ENCODE measurements at regions not wholly inside any gene's neighbourhood (a gene's known extent, or its start where the extent isn't known, plus 50 kb on each side); places are given as distances from the start of the nearest gene placed in this dataset.

- Mint-ChIP-seq H3K27me3 (no peaks in the 10 kb centered on the region), H3K36me3 (no peaks in the 10 kb centered on the region), H3K9me3 (no peaks in the 10 kb centered on the region), H3K27ac (no peak overlapping the region), H3K4me3 (no peak overlapping the region), H3K4me1 (no peaks in the 10 kb centered on the region)
- ATAC-seq, result no peak
These were observed 699.2 kb downstream of the IRX1 start for GRCh38 chr5:4294878-4295277.

- Mint-ChIP-seq H3K4me3 (no peak overlapping the region), H3K27me3 (no peaks in the 10 kb centered on the region), H3K4me1 (no peaks in the 10 kb centered on the region), H3K27ac (no peak overlapping the region), H3K36me3 (no peaks in the 10 kb centered on the region), H3K9me3 (no peaks in the 10 kb centered on the region)
- no peak for ATAC-seq
These were observed 700.2 kb downstream of the IRX1 start for GRCh38 chr5:4295663-4296339.

- ATAC-seq, result no peak
- Mint-ChIP-seq H3K27me3 (no peaks in the 10 kb centered on the region), H3K36me3 (no peaks in the 10 kb centered on the region), H3K27ac (no peak overlapping the region), H3K4me1 (no peaks in the 10 kb centered on the region), H3K9me3 (peaks cover 6% of the 10 kb centered on the region), H3K4me3 (no peak overlapping the region)
These were observed 710.4 kb downstream of the IRX1 start for GRCh38 chr5:4306057-4306456.

GRCh38 chr5:4309026-4309425 is 713.4 kb downstream of the IRX1 start:
- Mint-ChIP-seq H3K9me3 (peaks cover 8% of the 10 kb centered on the region), H3K27ac (no peak overlapping the region), H3K36me3 (no peaks in the 10 kb centered on the region), H3K4me1 (no peaks in the 10 kb centered on the region), H3K27me3 (no peaks in the 10 kb centered on the region), H3K4me3 (no peak overlapping the region)
- no peak for ATAC-seq

- Mint-ChIP-seq H3K4me3 (no peak overlapping the region), H3K36me3 (no peaks in the 10 kb centered on the region), H3K27ac (no peak overlapping the region), H3K27me3 (no peaks in the 10 kb centered on the region), H3K9me3 (peaks cover 4% of the 10 kb centered on the region), H3K4me1 (no peaks in the 10 kb centered on the region)
- no peak for ATAC-seq
These were observed 717.5 kb downstream of the IRX1 start for GRCh38 chr5:4313138-4313537.

GRCh38 chr5:4319478-4320128 is 724.0 kb downstream of the IRX1 start:
- Mint-ChIP-seq H3K27me3 (no peaks in the 10 kb centered on the region), H3K36me3 (no peaks in the 10 kb centered on the region), H3K4me3 (no peak overlapping the region), H3K4me1 (no peaks in the 10 kb centered on the region), H3K9me3 (peaks cover 5% of the 10 kb centered on the region), H3K27ac (no peak overlapping the region)
- ATAC-seq, result no peak

GRCh38 chr5:4330327-4330726 is 734.7 kb downstream of the IRX1 start:
- Mint-ChIP-seq H3K4me1 (no peaks in the 10 kb centered on the region), H3K36me3 (no peaks in the 10 kb centered on the region), H3K4me3 (no peak overlapping the region), H3K27me3 (no peaks in the 10 kb centered on the region), H3K9me3 (peaks cover 6% of the 10 kb centered on the region), H3K27ac (no peak overlapping the region)
- no peak for ATAC-seq

GRCh38 chr5:4335078-4335477 is 739.4 kb downstream of the IRX1 start:
- Mint-ChIP-seq H3K4me1 (no peaks in the 10 kb centered on the region), H3K9me3 (peaks cover 10% of the 10 kb centered on the region), H3K36me3 (no peaks in the 10 kb centered on the region), H3K27ac (no peak overlapping the region), H3K4me3 (no peak overlapping the region), H3K27me3 (no peaks in the 10 kb centered on the region)
- no peak for ATAC-seq

- Mint-ChIP-seq H3K27ac (no peak overlapping the region), H3K4me1 (no peaks in the 10 kb centered on the region), H3K27me3 (no peaks in the 10 kb centered on the region), H3K36me3 (no peaks in the 10 kb centered on the region), H3K4me3 (no peak overlapping the region), H3K9me3 (peaks cover 10% of the 10 kb centered on the region)
- no peak for ATAC-seq
These were observed 741.9 kb downstream of the IRX1 start for GRCh38 chr5:4337519-4337918.

- no peak overlapping the region for H3K27ac Mint-ChIP-seq
- no peak for ATAC-seq
- H3K4me1 Mint-ChIP-seq, result no peaks in the 10 kb centered on the region
- H3K9me3 Mint-ChIP-seq, result peaks cover 9% of the 10 kb centered on the region
- no peak overlapping the region for H3K4me3 Mint-ChIP-seq
- H3K36me3 Mint-ChIP-seq, result no peaks in the 10 kb centered on the region
- H3K27me3 Mint-ChIP-seq, result no peaks in the 10 kb centered on the region
These were observed 744.3 kb downstream of the IRX1 start for GRCh38 chr5:4339949-4340348.

GRCh38 chr5:4345850-4346249 is 750.2 kb downstream of the IRX1 start:
- no peak for ATAC-seq

GRCh38 chr5:4348423-4348822 is 752.8 kb downstream of the IRX1 start:
- ATAC-seq, result no peak
- H3K4me1 Mint-ChIP-seq, result no peaks in the 10 kb centered on the region
- H3K27me3 Mint-ChIP-seq, result no peaks in the 10 kb centered on the region
- H3K9me3 Mint-ChIP-seq, result peaks cover 10% of the 10 kb centered on the region
- no peak overlapping the region for H3K4me3 Mint-ChIP-seq
- H3K36me3 Mint-ChIP-seq, result no peaks in the 10 kb centered on the region
- H3K27ac Mint-ChIP-seq, result no peak overlapping the region

More at GRCh38 chr5:4345850-4346249, 750.2 kb downstream of the IRX1 start:
- Mint-ChIP-seq H3K27me3 (no peaks in the 10 kb centered on the region), H3K4me3 (no peak overlapping the region), H3K9me3 (peaks cover 7% of the 10 kb centered on the region), H3K36me3 (no peaks in the 10 kb centered on the region), H3K27ac (no peak overlapping the region), H3K4me1 (no peaks in the 10 kb centered on the region)

GRCh38 chr5:4348919-4349318 is 753.3 kb downstream of the IRX1 start:
- Mint-ChIP-seq H3K4me3 (no peak overlapping the region), H3K9me3 (peaks cover 10% of the 10 kb centered on the region), H3K36me3 (no peaks in the 10 kb centered on the region), H3K27me3 (no peaks in the 10 kb centered on the region), H3K27ac (no peak overlapping the region), H3K4me1 (no peaks in the 10 kb centered on the region)
- ATAC-seq, result no peak

- Mint-ChIP-seq H3K9me3 (peaks cover 6% of the 10 kb centered on the region), H3K4me3 (no peak overlapping the region), H3K36me3 (no peaks in the 10 kb centered on the region), H3K27me3 (no peaks in the 10 kb centered on the region), H3K4me1 (no peaks in the 10 kb centered on the region), H3K27ac (no peak overlapping the region)
- no peak for ATAC-seq
These were observed 760.6 kb downstream of the IRX1 start for GRCh38 chr5:4356201-4356600.

- no peak overlapping the region for H3K4me3 Mint-ChIP-seq
- H3K9me3 Mint-ChIP-seq, result peaks cover 6% of the 10 kb centered on the region
- no peaks in the 10 kb centered on the region for H3K36me3 Mint-ChIP-seq
- H3K27ac Mint-ChIP-seq, result no peak overlapping the region
- H3K4me1 Mint-ChIP-seq, result no peaks in the 10 kb centered on the region
- no peak for ATAC-seq
- no peaks in the 10 kb centered on the region for H3K27me3 Mint-ChIP-seq
These were observed 764.2 kb downstream of the IRX1 start for GRCh38 chr5:4359847-4360246.

- Mint-ChIP-seq H3K36me3 (no peaks in the 10 kb centered on the region), H3K4me1 (no peaks in the 10 kb centered on the region), H3K27me3 (no peaks in the 10 kb centered on the region), H3K4me3 (no peak overlapping the region), H3K9me3 (peaks cover 6% of the 10 kb centered on the region), H3K27ac (no peak overlapping the region)
- ATAC-seq, result no peak
These were observed 766.1 kb downstream of the IRX1 start for GRCh38 chr5:4361753-4362152.

Data from stimulated activated memory B cell treated with anti-CD40 and anti-IgM and Interleukin-4, amounts not matched to agents 10 μg/mL and 1 μg/mL and 100 μg/mL, for 72 hours (primary cell).